NCI-H2196 (cell line): ENCODE measurements at regions not wholly inside any gene's neighbourhood (a gene's known extent, or its start where the extent isn't known, plus 50 kb on each side); places are given as distances from the start of the nearest gene placed in this dataset.

ENCODE experiments used
- DNase-seq: peaks from one replicate; lab custom pipeline; 2025; ENCODE audit not compliant: unreplicated experiment; lab: John Stamatoyannopoulos, UW

- DNase-seq, result no peak
These were observed 112.5 kb downstream of the MATN1 start for GRCh38 chr1:30610917-30611316.

GRCh38 chr1:30609999-30610345 is 113.4 kb downstream of the MATN1 start:
- no peak for DNase-seq

GRCh38 chr1:30609336-30609998 is 113.9 kb downstream of the MATN1 start:
- DNase-seq, result no peak

- DNase-seq, result no peak
These were observed 115.7 kb downstream of the MATN1 start for GRCh38 chr1:30607723-30608122.

GRCh38 chr1:30606166-30606565 is 117.2 kb downstream of the MATN1 start:
- DNase-seq, result no peak

GRCh38 chr1:30605441-30605920 is 117.9 kb downstream of the MATN1 start:
- no peak for DNase-seq

GRCh38 chr1:30604801-30605440 is 118.5 kb downstream of the MATN1 start:
- DNase-seq, result no peak

GRCh38 chr1:30603081-30603858 is 120.1 kb downstream of the MATN1 start:
- no peak for DNase-seq

GRCh38 chr1:30601316-30602085 is 121.9 kb downstream of the MATN1 start:
- no peak for DNase-seq

GRCh38 chr1:30600706-30601105 is 122.7 kb downstream of the MATN1 start:
- no peak for DNase-seq

GRCh38 chr1:30600258-30600657 is 123.1 kb downstream of the MATN1 start:
- no peak for DNase-seq

GRCh38 chr1:30599721-30600120 is 123.7 kb downstream of the MATN1 start:
- no peak for DNase-seq

GRCh38 chr1:30598571-30599114 is 124.7 kb downstream of the MATN1 start:
- no peak for DNase-seq

GRCh38 chr1:30597711-30598110 is 125.7 kb downstream of the MATN1 start:
- DNase-seq, result no peak

GRCh38 chr1:30596891-30597290 is 126.5 kb downstream of the MATN1 start:
- no peak for DNase-seq

GRCh38 chr1:30596470-30596869 is 126.9 kb downstream of the MATN1 start:
- no peak for DNase-seq

GRCh38 chr1:30589083-30589482 is 134.3 kb downstream of the MATN1 start:
- no peak for DNase-seq

- no peak for DNase-seq
These were observed 134.9 kb downstream of the MATN1 start for GRCh38 chr1:30588311-30589073.

- DNase-seq, result no peak
These were observed 136.7 kb downstream of the MATN1 start for GRCh38 chr1:30586671-30587070.

GRCh38 chr1:30579580-30579979 is 143.8 kb downstream of the MATN1 start:
- DNase-seq, result no peak
